ENCODE measurements at regions not wholly inside any gene's neighbourhood (a gene's known extent, or its start where the extent isn't known, plus 50 kb on each side); places are given as distances from the start of the nearest gene placed in this dataset.

GRCh38 chr16:48936811-48937210 is 326.8 kb upstream of the N4BP1 start:
- no peak for DNase-seq (ENCODE audit: low read depth)

- DNase-seq (ENCODE audit: low read depth), result no peak
Measured at GRCh38 chr16:48932216-48932855, 322.4 kb upstream of the N4BP1 start.

GRCh38 chr16:48930951-48931553 is 321.1 kb upstream of the N4BP1 start:
- no peak for DNase-seq (ENCODE audit: low read depth)

GRCh38 chr16:48919791-48920190 is 309.8 kb upstream of the N4BP1 start:
- DNase-seq (ENCODE audit: low read depth), result no peak

GRCh38 chr16:48918520-48919258 is 308.7 kb upstream of the N4BP1 start:
- DNase-seq (ENCODE audit: low read depth), result no peak

GRCh38 chr16:48916566-48916965 is 306.6 kb upstream of the N4BP1 start:
- DNase-seq (ENCODE audit: low read depth), result no peak

GRCh38 chr16:48914070-48914469 is 304.1 kb upstream of the N4BP1 start:
- DNase-seq (ENCODE audit: low read depth), result no peak

GRCh38 chr16:48913384-48913783 is 303.4 kb upstream of the N4BP1 start:
- DNase-seq (ENCODE audit: low read depth), result no peak

- DNase-seq (ENCODE audit: low read depth), result no peak
Measured at GRCh38 chr16:48912360-48912759, 302.4 kb upstream of the N4BP1 start.

- no peak for DNase-seq (ENCODE audit: low read depth)
Measured at GRCh38 chr16:48911700-48912099, 301.7 kb upstream of the N4BP1 start.

GRCh38 chr16:48910214-48910613 is 300.2 kb upstream of the N4BP1 start:
- no peak for DNase-seq (ENCODE audit: low read depth)

GRCh38 chr16:48909231-48909630 is 299.3 kb upstream of the N4BP1 start:
- DNase-seq (ENCODE audit: low read depth), result no peak

- DNase-seq (ENCODE audit: low read depth), result no peak
Measured at GRCh38 chr16:48907906-48908634, 298.1 kb upstream of the N4BP1 start.

- DNase-seq (ENCODE audit: low read depth), result no peak
Measured at GRCh38 chr16:48905632-48906505, 295.9 kb upstream of the N4BP1 start.

- DNase-seq (ENCODE audit: low read depth), result no peak
Measured at GRCh38 chr16:48904333-48904732, 294.4 kb upstream of the N4BP1 start.

- no peak for DNase-seq (ENCODE audit: low read depth)
Measured at GRCh38 chr16:48903039-48903438, 293.1 kb upstream of the N4BP1 start.

- no peak for DNase-seq (ENCODE audit: low read depth)
Measured at GRCh38 chr16:48901712-48902374, 291.9 kb upstream of the N4BP1 start.

- no peak for DNase-seq (ENCODE audit: low read depth)
Measured at GRCh38 chr16:48899500-48899899, 289.5 kb upstream of the N4BP1 start.

- DNase-seq (ENCODE audit: low read depth), result no peak
Measured at GRCh38 chr16:48897698-48898205, 287.8 kb upstream of the N4BP1 start.

GRCh38 chr16:48895142-48895541 is 285.2 kb upstream of the N4BP1 start:
- no peak for DNase-seq (ENCODE audit: low read depth)

GRCh38 chr16:48892893-48893292 is 282.9 kb upstream of the N4BP1 start:
- no peak for DNase-seq (ENCODE audit: low read depth)
